Hepatocyte (in vitro differentiated cells): ENCODE measurements at regions not wholly inside any gene's neighbourhood (a gene's known extent, or its start where the extent isn't known, plus 50 kb on each side); places are given as distances from the start of the nearest gene placed in this dataset.
"Not testable (repeated sequence)": the region's sequence is repeated elsewhere in the genome, so short reads cannot be mapped to it uniquely, and the experiment has no call there.

Source experiments
- DNase-seq: peaks from one replicate; pipeline ENCODE4 v3.0.0-alpha.2; 2016; ENCODE audit warnings: low spot score
- H2AFZ ChIP-seq: fragments of 200-600 bp; sonication (generic); 2 replicates; pipeline ENCODE4 v1.6.0; 2016; ENCODE audit warnings: antibody characterized with exemption, mild to moderate bottlenecking
- H3K27ac ChIP-seq: fragments of 200-600 bp; sonication (generic); 2 replicates; pipeline ENCODE4 v1.5.1; 2016; ENCODE audit warnings: mild to moderate bottlenecking
- H3K27me3 ChIP-seq: fragments of 200-600 bp; sonication (generic); 2 replicates; pipeline ENCODE4 v1.6.1; 2016
- H3K36me3 ChIP-seq: fragments of 200-600 bp; sonication (generic); replicated peaks from 2 replicates; pipeline ENCODE4 v1.5.1; 2016; ENCODE audit warnings: low read depth; ENCODE audit not compliant: insufficient read depth
- H3K4me1 ChIP-seq: fragments of 200-600 bp; sonication (generic); 2 replicates; pipeline ENCODE4 v1.5.1; 2016; ENCODE audit warnings: mild to moderate bottlenecking, moderate library complexity; ENCODE audit not compliant: insufficient read depth
- H3K4me2 ChIP-seq: fragments of 200-600 bp; sonication (generic); 2 replicates; pipeline ENCODE4 v1.6.0; 2016
- H3K4me3 ChIP-seq: fragments of 200-600 bp; sonication (generic); 2 replicates; pipeline ENCODE4 v1.5.1; 2016; ENCODE audit warnings: mild to moderate bottlenecking
- H3K79me2 ChIP-seq: fragments of 200-600 bp; sonication (generic); 2 replicates; pipeline ENCODE4 v1.6.0; 2017; ENCODE audit warnings: mild to moderate bottlenecking
- H3K9me2 ChIP-seq: fragments of 200-600 bp; sonication (generic); replicated peaks from 2 replicates; pipeline ENCODE4 v1.6.0; 2017; ENCODE audit warnings: mild to moderate bottlenecking; ENCODE audit not compliant: insufficient read depth
- H3K9me3 ChIP-seq: fragments of 200-600 bp; sonication (generic); 2 replicates; pipeline ENCODE4 v1.5.1; 2016; ENCODE audit warnings: low read depth, mild to moderate bottlenecking
- H4K20me1 ChIP-seq: fragments of 200-600 bp; sonication (generic); 2 replicates; pipeline ENCODE4 v1.6.0; 2016; ENCODE audit warnings: mild to moderate bottlenecking; ENCODE audit not compliant: insufficient read depth, poor library complexity, severe bottlenecking
- EZH2 ChIP-seq: fragments of 200-600 bp; sonication (generic); IDR thresholded peaks from 2 replicates; pipeline ENCODE4 v1.6.1; 2016; ENCODE audit warnings: antibody characterized with exemption, mild to moderate bottlenecking, borderline replicate concordance
- EZH2phosphoT487 ChIP-seq: fragments of 200-600 bp; sonication (generic); IDR thresholded peaks from one replicate; pipeline ENCODE4 v1.6.1; 2018; ENCODE audit warnings: antibody characterized with exemption, mild to moderate bottlenecking, low read depth, moderate library complexity; ENCODE audit not compliant: unreplicated experiment, severe bottlenecking
- WGBS: methylation state at CpG from one replicate; pipeline ENCODE4 v1.1.6; 2016; ENCODE audit warnings: low lambda C conversion rate; ENCODE audit errors: missing lambda C conversion rate; 5-methylcytosine and 5-hydroxymethylcytosine counted together
- TF ChIP-seq, protein P1 (sequence below): fragments of 200-600 bp; sonication (generic); IDR thresholded peaks from 2 replicates; pipeline ENCODE4 v1.5.1; 2016; ENCODE audit warnings: antibody characterized with exemption, mild to moderate bottlenecking; ENCODE audit not compliant: poor library complexity

DNA sequence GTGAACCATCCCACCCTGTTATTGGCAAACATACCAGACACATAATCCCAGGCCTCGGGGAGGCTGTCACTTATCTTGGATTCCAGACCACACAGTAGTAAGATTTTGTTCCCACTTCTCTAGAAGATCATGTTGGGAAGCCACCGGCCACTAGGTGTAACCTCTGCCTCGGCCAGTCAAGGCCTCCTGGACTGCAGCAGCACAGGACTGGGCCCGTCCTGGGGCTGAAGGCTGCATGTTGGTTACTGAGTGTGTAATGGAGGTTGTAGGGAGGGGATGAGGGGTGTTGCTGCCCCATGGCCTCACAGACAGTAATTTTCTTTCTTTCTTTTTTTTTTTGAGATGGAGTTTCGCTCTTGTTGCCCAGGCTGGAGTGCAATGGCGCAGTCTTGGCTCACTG is 92.4 kb upstream of the SYT13 start:
- H3K4me3 ChIP-seq = no peak overlapping the region
- TF ChIP-seq EZH2 = no peak
- TF ChIP-seq, protein P1, sequence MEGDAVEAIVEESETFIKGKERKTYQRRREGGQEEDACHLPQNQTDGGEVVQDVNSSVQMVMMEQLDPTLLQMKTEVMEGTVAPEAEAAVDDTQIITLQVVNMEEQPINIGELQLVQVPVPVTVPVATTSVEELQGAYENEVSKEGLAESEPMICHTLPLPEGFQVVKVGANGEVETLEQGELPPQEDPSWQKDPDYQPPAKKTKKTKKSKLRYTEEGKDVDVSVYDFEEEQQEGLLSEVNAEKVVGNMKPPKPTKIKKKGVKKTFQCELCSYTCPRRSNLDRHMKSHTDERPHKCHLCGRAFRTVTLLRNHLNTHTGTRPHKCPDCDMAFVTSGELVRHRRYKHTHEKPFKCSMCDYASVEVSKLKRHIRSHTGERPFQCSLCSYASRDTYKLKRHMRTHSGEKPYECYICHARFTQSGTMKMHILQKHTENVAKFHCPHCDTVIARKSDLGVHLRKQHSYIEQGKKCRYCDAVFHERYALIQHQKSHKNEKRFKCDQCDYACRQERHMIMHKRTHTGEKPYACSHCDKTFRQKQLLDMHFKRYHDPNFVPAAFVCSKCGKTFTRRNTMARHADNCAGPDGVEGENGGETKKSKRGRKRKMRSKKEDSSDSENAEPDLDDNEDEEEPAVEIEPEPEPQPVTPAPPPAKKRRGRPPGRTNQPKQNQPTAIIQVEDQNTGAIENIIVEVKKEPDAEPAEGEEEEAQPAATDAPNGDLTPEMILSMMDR = no peak
- TF ChIP-seq EZH2phosphoT487 = no peak
- DNase-seq = no peak
- H3K27ac ChIP-seq = no peak overlapping the region
- H2AFZ ChIP-seq = no peak overlapping the region
- WGBS = 66% methylated on average over 6 of the region's 6 CpGs
- peaks cover under 1% of the 10 kb centered on the region for H3K27me3 ChIP-seq
- no peaks in the 10 kb centered on the region for H3K36me3 ChIP-seq
- no peaks in the 10 kb centered on the region for H4K20me1 ChIP-seq
- no peaks in the 10 kb centered on the region for H3K79me2 ChIP-seq
- no peaks in the 10 kb centered on the region for H3K9me3 ChIP-seq
- no peaks in the 10 kb centered on the region for H3K9me2 ChIP-seq
- no peak overlapping the region for H3K4me2 ChIP-seq
- H3K4me1 ChIP-seq = no peaks in the 10 kb centered on the region

DNA sequence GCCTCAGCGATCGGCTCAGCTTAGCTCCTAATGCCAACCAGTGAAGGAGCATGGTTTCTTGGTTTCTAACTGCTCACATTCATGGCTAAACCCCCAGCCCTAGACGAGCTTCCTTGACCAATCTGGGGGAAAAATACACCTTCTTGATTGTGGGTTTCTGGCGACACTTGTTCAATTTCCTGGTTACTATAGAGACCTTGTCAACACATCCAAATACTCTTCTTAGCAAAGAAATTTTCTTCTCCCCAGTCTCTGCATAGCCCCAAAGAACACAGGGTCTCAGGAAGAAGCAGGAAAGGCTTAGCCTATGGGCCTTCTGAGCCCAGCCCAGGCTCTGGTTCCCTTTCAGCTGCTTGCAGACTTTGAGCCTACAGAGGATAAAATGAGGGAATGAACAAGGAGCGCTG is 88.5 kb upstream of the SYT13 start:
- no peaks in the 10 kb centered on the region for H3K9me3 ChIP-seq
- DNase-seq = no peak
- H3K27me3 ChIP-seq = peaks cover 20% of the 10 kb centered on the region
- H3K4me3 ChIP-seq = no peak overlapping the region
- H2AFZ ChIP-seq = no peak overlapping the region
- no peaks in the 10 kb centered on the region for H3K79me2 ChIP-seq
- 77% methylated on average over 5 of the region's 5 CpGs for WGBS
- H3K4me1 ChIP-seq = peaks cover 6% of the 10 kb centered on the region
- no peak overlapping the region for H3K4me2 ChIP-seq
- no peaks in the 10 kb centered on the region for H4K20me1 ChIP-seq
- no peaks in the 10 kb centered on the region for H3K36me3 ChIP-seq
- H3K27ac ChIP-seq = no peak overlapping the region
- no peaks in the 10 kb centered on the region for H3K9me2 ChIP-seq
- TF ChIP-seq, protein P1 = no peak
- TF ChIP-seq EZH2 (no peak), EZH2phosphoT487 (no peak)

DNA sequence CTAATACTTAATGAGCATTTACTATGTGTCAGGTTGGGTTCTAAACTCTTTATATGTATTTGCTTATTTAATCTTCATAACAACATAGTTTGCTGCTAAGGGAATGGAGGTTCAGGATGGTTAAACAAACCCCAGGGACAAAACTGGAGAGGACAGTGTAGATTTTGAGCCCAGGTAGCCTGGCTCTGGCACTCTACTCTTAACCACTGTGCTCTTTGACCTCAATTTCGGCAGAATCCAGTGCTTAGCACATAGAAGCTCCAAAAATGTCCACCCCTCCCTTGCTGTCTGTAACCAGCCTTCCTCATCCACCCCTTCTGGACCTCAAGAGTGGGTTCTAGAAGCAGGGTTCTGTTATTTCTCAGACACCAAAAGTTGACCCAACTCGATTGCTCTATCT is 88.0 kb upstream of the SYT13 start:
- Histone ChIP-seq H3K36me3 (no peaks in the 10 kb centered on the region), H3K4me1 (peaks cover 6% of the 10 kb centered on the region), H3K27ac (no peak overlapping the region), H3K79me2 (no peaks in the 10 kb centered on the region), H3K9me2 (no peaks in the 10 kb centered on the region), H3K9me3 (no peaks in the 10 kb centered on the region), H3K27me3 (peaks cover 24% of the 10 kb centered on the region), H3K4me2 (no peak overlapping the region), H3K4me3 (no peak overlapping the region), H4K20me1 (no peaks in the 10 kb centered on the region), H2AFZ (no peak overlapping the region)
- TF ChIP-seq EZH2phosphoT487 (no peak), EZH2 (no peak)
- TF ChIP-seq, protein P1 = no peak
- 79% methylated on average over 2 of the region's 2 CpGs for WGBS
- DNase-seq = no peak

DNA sequence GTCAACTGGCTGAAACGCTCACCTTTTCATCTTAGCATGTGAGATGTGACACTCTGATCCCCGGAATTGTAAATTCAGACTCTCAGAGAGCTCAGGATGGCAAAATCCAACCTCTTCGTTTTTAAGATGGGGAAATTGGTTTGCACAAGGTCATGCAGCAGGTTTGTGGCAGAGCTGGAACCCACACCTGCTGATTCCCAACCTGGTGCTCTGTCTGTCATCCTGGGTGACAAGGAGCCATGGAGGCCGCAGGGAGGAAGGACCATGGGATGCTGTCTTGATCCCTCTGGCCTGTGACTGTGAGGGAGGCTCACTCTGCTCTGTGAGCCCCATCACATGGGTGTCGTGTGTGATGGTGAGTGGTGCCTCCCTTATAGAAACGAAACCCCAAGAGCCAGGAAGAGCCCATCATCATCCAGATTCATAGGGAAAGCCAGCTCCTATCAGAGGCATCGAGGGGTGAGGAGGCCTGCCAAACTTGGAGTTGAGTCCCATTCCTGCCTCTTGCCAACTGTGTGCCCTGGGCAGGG is 87.4 kb upstream of the SYT13 start:
- H3K4me2 ChIP-seq = no peak overlapping the region
- no peak overlapping the region for H3K4me3 ChIP-seq
- H3K27me3 ChIP-seq = peaks cover 24% of the 10 kb centered on the region
- no peaks in the 10 kb centered on the region for H3K9me3 ChIP-seq
- no peak overlapping the region for H3K27ac ChIP-seq
- H3K79me2 ChIP-seq = no peaks in the 10 kb centered on the region
- DNase-seq = no peak
- peaks cover 6% of the 10 kb centered on the region for H3K4me1 ChIP-seq
- no peaks in the 10 kb centered on the region for H3K36me3 ChIP-seq
- H3K9me2 ChIP-seq = no peaks in the 10 kb centered on the region
- no peak overlapping the region for H2AFZ ChIP-seq
- no peaks in the 10 kb centered on the region for H4K20me1 ChIP-seq
- TF ChIP-seq EZH2 (no peak), EZH2phosphoT487 (no peak)
- TF ChIP-seq, protein P1 = no peak
- 89% methylated on average over 7 of the region's 7 CpGs for WGBS

DNA sequence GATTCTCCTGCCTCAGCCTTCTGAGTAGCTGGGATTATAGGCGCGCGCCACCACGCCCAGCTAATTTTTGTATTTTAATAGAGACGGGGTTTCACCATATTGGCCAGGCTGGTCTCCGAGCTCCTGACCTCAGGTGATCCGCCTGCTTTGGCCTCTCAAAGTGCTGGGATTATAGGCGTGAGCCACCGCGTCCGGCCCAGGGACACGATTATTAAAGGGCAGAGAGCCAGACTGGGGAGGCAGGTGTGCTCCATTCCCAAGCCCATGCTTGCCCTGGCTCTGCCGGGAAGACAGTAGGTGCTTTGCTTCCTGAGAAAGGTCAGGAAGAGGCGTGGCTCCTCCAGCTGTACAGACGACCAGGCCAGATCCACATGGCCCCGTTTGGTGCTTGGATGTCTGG is 86.3 kb upstream of the SYT13 start:
- WGBS = 88% methylated on average over 16 of the region's 16 CpGs
- H2AFZ ChIP-seq, H3K9me3 ChIP-seq, H3K4me2 ChIP-seq, H3K4me1 ChIP-seq, H3K36me3 ChIP-seq, DNase-seq, H3K27ac ChIP-seq, H3K79me2 ChIP-seq, H3K4me3 ChIP-seq, H3K9me2 ChIP-seq, H4K20me1 ChIP-seq: not testable (repeated sequence)
- peaks cover 24% of the 10 kb centered on the region for H3K27me3 ChIP-seq
